SK-N-SH (cell line): ENCODE measurements at regions not wholly inside any gene's neighbourhood (a gene's known extent, or its start where the extent isn't known, plus 50 kb on each side); places are given as distances from the start of the nearest gene placed in this dataset.

Experiments used
- EZH2phosphoT487 ChIP-seq: fragments of 200-600 bp; sonication (generic); IDR thresholded peaks from 2 replicates; pipeline ENCODE4 v1.6.1; 2017; ENCODE audit warnings: low read depth, mixed run types, mild to moderate bottlenecking, antibody characterized with exemption, moderate library complexity, borderline replicate concordance
- TAF1 ChIP-seq: IDR thresholded peaks from 2 replicates; pipeline ENCODE4 v1.6.1; 2012; ENCODE audit warnings: low read depth, mild to moderate bottlenecking, low read length, moderate library complexity, borderline replicate concordance
- TF ChIP-seq, protein P1 (sequence below): fragments of 200-600 bp; sonication (generic); IDR thresholded peaks from 2 replicates; pipeline ENCODE4 v1.6.1; 2017; ENCODE audit warnings: antibody characterized with exemption, mild to moderate bottlenecking, moderate library complexity

DNA sequence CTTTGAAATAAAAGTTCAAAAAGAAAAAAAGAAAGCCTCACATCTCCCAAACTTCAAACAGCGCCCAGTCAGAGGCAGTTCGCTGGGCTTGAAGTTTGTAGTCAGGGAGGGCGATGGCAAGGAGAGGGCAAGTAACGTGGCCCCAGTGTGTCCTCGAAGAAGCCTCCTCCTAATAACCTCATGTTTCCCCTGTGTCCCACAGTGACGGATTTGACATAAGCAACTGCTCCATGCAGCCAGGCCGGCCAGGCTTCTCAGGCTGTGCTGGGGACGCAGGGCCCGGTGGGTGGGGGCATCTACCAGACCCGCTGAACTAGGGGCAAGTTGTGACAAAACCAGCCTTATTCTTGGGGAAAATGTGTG is 172.2 kb downstream of the ERCC6L2 start:
- TF ChIP-seq, protein P1, sequence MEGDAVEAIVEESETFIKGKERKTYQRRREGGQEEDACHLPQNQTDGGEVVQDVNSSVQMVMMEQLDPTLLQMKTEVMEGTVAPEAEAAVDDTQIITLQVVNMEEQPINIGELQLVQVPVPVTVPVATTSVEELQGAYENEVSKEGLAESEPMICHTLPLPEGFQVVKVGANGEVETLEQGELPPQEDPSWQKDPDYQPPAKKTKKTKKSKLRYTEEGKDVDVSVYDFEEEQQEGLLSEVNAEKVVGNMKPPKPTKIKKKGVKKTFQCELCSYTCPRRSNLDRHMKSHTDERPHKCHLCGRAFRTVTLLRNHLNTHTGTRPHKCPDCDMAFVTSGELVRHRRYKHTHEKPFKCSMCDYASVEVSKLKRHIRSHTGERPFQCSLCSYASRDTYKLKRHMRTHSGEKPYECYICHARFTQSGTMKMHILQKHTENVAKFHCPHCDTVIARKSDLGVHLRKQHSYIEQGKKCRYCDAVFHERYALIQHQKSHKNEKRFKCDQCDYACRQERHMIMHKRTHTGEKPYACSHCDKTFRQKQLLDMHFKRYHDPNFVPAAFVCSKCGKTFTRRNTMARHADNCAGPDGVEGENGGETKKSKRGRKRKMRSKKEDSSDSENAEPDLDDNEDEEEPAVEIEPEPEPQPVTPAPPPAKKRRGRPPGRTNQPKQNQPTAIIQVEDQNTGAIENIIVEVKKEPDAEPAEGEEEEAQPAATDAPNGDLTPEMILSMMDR: no peak
- no peak for TF ChIP-seq TAF1
- TF ChIP-seq EZH2phosphoT487: no peak
